Prostate gland (tissue), 2 donors: ENCODE measurements at regions not wholly inside any gene's neighbourhood (a gene's known extent, or its start where the extent isn't known, plus 50 kb on each side); places are given as distances from the start of the nearest gene placed in this dataset.

Experiments used
- POLR2A ChIP-seq: fragments of 450-650 bp; IDR thresholded peaks from one replicate; pipeline ENCODE4 v1.6.1; 2016; ENCODE audit warnings: antibody characterized with exemption, mild to moderate bottlenecking
- TF ChIP-seq, protein P1 (sequence below), 4 experiments: fragments of 200-600 bp in 2 of 4; fragments of 450-650 bp in 2 of 4; sonication (generic) in 2 of 4; IDR thresholded peaks; 1 replicate in 3 of 4; 2 replicates in 1 of 4; pipeline ENCODE4 v1.5.1; 2016 to 2019; ENCODE audit warnings: antibody characterized with exemption in 4 of 4, mild to moderate bottlenecking in 2 of 4, moderate library complexity in 2 of 4

- TF ChIP-seq, protein P1, sequence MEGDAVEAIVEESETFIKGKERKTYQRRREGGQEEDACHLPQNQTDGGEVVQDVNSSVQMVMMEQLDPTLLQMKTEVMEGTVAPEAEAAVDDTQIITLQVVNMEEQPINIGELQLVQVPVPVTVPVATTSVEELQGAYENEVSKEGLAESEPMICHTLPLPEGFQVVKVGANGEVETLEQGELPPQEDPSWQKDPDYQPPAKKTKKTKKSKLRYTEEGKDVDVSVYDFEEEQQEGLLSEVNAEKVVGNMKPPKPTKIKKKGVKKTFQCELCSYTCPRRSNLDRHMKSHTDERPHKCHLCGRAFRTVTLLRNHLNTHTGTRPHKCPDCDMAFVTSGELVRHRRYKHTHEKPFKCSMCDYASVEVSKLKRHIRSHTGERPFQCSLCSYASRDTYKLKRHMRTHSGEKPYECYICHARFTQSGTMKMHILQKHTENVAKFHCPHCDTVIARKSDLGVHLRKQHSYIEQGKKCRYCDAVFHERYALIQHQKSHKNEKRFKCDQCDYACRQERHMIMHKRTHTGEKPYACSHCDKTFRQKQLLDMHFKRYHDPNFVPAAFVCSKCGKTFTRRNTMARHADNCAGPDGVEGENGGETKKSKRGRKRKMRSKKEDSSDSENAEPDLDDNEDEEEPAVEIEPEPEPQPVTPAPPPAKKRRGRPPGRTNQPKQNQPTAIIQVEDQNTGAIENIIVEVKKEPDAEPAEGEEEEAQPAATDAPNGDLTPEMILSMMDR (IDR thresholded peaks at IDR 0.05), result no peak
- no peak for TF ChIP-seq POLR2A
Measured at GRCh38 chr1:38475624-38476005, 384.0 kb downstream of the RRAGC start.
